HCT116 (cell line): ENCODE measurements at regions not wholly inside any gene's neighbourhood (a gene's known extent, or its start where the extent isn't known, plus 50 kb on each side); places are given as distances from the start of the nearest gene placed in this dataset.

Source experiments
- ATF3 ChIP-seq: IDR thresholded peaks from 2 replicates; pipeline ENCODE4 v1.6.1; 2012
- ELF1 ChIP-seq: IDR thresholded peaks from 2 replicates; pipeline ENCODE4 v1.6.1; 2012; ENCODE audit warnings: low read depth, borderline replicate concordance
- EZH2 ChIP-seq: fragments of 200-600 bp; sonication (generic); IDR thresholded peaks from 2 replicates; pipeline ENCODE4 v1.6.1; 2017; ENCODE audit warnings: antibody characterized with exemption, mixed run types
- POLR2A ChIP-seq: IDR thresholded peaks from 2 replicates; pipeline ENCODE4 v1.7.0; 2011; ENCODE audit warnings: borderline replicate concordance; ENCODE audit not compliant: insufficient read depth, insufficient read length; ENCODE audit errors: extremely low read depth
- POLR2AphosphoS5 ChIP-seq: IDR thresholded peaks from 2 replicates; pipeline ENCODE4 v1.6.1; 2011; ENCODE audit warnings: mild to moderate bottlenecking, low read depth, low read length, moderate library complexity
- TCF7L2 ChIP-seq: IDR thresholded peaks from 2 replicates; pipeline ENCODE4 v1.7.0; 2011; ENCODE audit warnings: borderline replicate concordance, inconsistent platforms; ENCODE audit not compliant: insufficient read depth, insufficient read length; ENCODE audit errors: extremely low read depth
- TF ChIP-seq, protein P1 (sequence below): IDR thresholded peaks from 2 replicates; pipeline ENCODE4 v1.6.1; 2011; ENCODE audit warnings: mild to moderate bottlenecking, low read length, moderate library complexity; ENCODE audit not compliant: insufficient replicate concordance; ENCODE audit errors: extremely low read depth
- TF ChIP-seq, protein P2 (sequence below), 3 experiments: fragments of 200-600 bp in 1 of 3; sonication (generic) in 1 of 3; IDR thresholded peaks in 2 of 3; conservative IDR thresholded peaks in 1 of 3; 2 replicates each; pipeline ENCODE4 v1.5.1; 2012 to 2017; ENCODE audit warnings: low read depth in 2 of 3, low read length in 2 of 3, antibody characterized with exemption in 1 of 3, borderline replicate concordance in 1 of 3, control low read depth in 1 of 3, mild to moderate bottlenecking in 1 of 3, mixed read lengths in 1 of 3, mixed run types in 1 of 3, moderate library complexity in 1 of 3; ENCODE audit not compliant: insufficient read depth in 1 of 3

DNA sequence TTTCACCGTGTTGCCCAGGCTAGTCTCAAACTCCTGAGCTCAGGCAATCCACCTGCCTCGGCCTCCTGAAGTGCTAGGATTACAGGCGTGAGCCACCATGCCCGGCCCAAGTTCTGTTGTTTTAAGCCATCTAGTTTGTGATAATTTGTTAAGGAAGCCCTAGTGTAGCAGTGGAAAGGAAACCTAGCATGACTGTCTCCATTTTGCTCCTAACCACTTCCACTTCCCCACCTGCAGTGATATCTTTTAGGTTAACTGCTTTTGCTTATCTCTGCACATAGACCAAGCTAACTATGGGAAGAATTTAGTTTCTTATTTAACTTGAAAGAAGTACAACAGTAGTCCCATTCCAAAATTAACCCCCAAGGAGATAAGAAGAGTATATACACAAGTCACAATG lies 109.5 kb upstream of the NAP1L1 start:
- TF ChIP-seq POLR2A = no peak
- TF ChIP-seq TCF7L2 = no peak
- no peak for TF ChIP-seq ELF1
- TF ChIP-seq POLR2AphosphoS5 = no peak
- TF ChIP-seq, protein P1, sequence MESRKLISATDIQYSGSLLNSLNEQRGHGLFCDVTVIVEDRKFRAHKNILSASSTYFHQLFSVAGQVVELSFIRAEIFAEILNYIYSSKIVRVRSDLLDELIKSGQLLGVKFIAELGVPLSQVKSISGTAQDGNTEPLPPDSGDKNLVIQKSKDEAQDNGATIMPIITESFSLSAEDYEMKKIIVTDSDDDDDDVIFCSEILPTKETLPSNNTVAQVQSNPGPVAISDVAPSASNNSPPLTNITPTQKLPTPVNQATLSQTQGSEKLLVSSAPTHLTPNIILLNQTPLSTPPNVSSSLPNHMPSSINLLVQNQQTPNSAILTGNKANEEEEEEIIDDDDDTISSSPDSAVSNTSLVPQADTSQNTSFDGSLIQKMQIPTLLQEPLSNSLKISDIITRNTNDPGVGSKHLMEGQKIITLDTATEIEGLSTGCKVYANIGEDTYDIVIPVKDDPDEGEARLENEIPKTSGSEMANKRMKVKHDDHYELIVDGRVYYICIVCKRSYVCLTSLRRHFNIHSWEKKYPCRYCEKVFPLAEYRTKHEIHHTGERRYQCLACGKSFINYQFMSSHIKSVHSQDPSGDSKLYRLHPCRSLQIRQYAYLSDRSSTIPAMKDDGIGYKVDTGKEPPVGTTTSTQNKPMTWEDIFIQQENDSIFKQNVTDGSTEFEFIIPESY = no peak
- TF ChIP-seq, protein P2, sequence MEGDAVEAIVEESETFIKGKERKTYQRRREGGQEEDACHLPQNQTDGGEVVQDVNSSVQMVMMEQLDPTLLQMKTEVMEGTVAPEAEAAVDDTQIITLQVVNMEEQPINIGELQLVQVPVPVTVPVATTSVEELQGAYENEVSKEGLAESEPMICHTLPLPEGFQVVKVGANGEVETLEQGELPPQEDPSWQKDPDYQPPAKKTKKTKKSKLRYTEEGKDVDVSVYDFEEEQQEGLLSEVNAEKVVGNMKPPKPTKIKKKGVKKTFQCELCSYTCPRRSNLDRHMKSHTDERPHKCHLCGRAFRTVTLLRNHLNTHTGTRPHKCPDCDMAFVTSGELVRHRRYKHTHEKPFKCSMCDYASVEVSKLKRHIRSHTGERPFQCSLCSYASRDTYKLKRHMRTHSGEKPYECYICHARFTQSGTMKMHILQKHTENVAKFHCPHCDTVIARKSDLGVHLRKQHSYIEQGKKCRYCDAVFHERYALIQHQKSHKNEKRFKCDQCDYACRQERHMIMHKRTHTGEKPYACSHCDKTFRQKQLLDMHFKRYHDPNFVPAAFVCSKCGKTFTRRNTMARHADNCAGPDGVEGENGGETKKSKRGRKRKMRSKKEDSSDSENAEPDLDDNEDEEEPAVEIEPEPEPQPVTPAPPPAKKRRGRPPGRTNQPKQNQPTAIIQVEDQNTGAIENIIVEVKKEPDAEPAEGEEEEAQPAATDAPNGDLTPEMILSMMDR (IDR thresholded peaks at IDR 0.05 in 2 of 3, conservative IDR thresholded peaks at IDR 0.05 in 1 of 3; ENCODE audit: borderline replicate concordance in 1 of 3, insufficient read depth in 1 of 3, low read depth in 2 of 3, low read length in 2 of 3) = no peak
- TF ChIP-seq EZH2 = no peak
- TF ChIP-seq ATF3 = no peak
